Suprapubic skin (tissue), 4 donors: ENCODE measurements at regions not wholly inside any gene's neighbourhood (a gene's known extent, or its start where the extent isn't known, plus 50 kb on each side); places are given as distances from the start of the nearest gene placed in this dataset.

Experiments
- CTCF ChIP-seq, 2 donors: fragments of 200-600 bp in 1 of 2; fragments of 450-650 bp in 1 of 2; sonication (generic) in 1 of 2; IDR thresholded peaks; one replicate each; pipeline ENCODE4 v1.5.1; 2016 to 2019; ENCODE audit warnings: antibody characterized with exemption in 2 of 2, mild to moderate bottlenecking in 1 of 2, moderate library complexity in 1 of 2
- EP300 ChIP-seq: sonication (generic); formaldehyde crosslinking; IDR thresholded peaks from one replicate; pipeline ENCODE4 v1.6.1; 2017; ENCODE audit warnings: antibody characterized with exemption
- POLR2A ChIP-seq, 2 donors: fragments of 450-650 bp; IDR thresholded peaks; one replicate each; pipeline ENCODE4 v1.6.1; 2017; ENCODE audit warnings: antibody characterized with exemption in 2 of 2, mild to moderate bottlenecking in 2 of 2, moderate library complexity in 2 of 2
- POLR2AphosphoS5 ChIP-seq, 3 donors: sonication (generic); formaldehyde crosslinking; IDR thresholded peaks; one replicate each; pipeline ENCODE4 v1.6.1; 2017; ENCODE audit warnings: antibody characterized with exemption in 3 of 3

DNA sequence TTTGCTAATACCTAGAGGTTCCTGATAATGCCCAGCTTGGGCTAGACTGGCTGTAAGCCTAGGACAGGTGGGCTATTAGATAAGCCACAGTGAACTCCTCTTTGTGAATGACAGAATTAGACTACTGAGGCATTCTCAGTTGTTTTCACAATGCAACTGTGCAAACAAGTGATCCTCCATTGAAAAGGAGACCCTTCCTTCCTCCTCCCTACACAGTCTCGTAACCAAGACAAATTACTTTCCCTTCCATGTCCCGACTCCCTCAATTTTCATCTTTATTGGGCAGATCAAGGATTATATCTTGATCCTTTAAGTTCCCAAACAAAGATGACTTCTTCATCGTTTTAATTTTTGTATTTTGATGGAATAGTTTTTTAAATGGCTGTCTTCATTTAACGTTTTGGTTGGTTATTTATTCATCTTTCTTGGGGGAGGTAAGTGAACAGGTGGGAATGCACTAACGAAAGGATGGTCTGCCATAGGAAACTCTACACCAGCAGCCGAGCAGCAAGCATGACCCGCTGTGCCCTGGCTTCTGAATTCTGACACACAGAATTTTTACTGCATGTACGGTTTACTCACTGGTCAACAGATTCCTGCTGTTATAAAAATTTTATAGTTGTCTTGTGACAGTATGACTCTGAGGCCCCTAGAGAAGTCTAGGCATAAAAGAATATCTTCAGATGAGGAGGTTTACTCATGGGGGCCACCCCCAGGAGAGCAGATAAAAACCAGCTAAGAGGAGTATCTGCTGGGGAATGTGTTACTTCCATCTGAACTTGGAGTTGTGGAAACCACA, 137.5 kb upstream of the TUT7 start:
- TF ChIP-seq CTCF (IDR thresholded peaks at IDR 0.05) (no peak), POLR2A (IDR thresholded peaks at IDR 0.05) (no peak), EP300 (no peak), POLR2AphosphoS5 (IDR thresholded peaks at IDR 0.05) (no peak)
